HS-27A (cell line): ENCODE measurements at regions not wholly inside any gene's neighbourhood (a gene's known extent, or its start where the extent isn't known, plus 50 kb on each side); places are given as distances from the start of the nearest gene placed in this dataset.
"Not testable (repeated sequence)": the region's sequence is repeated elsewhere in the genome, so short reads cannot be mapped to it uniquely, and the experiment has no call there.

Experiments used
- DNase-seq: peaks from one replicate; pipeline ENCODE4 v3.0.0-alpha.2; 2012; ENCODE audit warnings: low read depth, missing footprints

DNA sequence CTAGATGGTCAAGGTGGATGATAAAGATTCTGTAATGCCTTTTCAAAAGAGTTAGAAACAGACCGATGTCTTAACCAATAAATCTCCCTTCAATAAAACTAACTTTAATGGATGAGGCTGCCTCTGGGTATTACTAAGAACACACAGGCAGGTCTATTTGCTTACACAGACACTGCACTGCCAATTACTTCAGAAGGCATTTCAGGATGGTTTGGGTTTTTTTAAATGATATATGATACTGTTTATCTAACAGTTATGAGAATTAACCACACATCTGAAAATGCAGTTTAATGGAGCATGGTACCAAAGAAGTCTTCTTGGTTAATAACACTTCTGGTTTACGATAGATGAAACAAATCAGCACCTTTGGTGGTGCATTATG, 367.9 kb upstream of the GRAMD2B start:
- no peak for DNase-seq

- no peak for DNase-seq
Observed at GRCh38 chr5:126056352-126056751, 366.9 kb upstream of the GRAMD2B start.

DNA sequence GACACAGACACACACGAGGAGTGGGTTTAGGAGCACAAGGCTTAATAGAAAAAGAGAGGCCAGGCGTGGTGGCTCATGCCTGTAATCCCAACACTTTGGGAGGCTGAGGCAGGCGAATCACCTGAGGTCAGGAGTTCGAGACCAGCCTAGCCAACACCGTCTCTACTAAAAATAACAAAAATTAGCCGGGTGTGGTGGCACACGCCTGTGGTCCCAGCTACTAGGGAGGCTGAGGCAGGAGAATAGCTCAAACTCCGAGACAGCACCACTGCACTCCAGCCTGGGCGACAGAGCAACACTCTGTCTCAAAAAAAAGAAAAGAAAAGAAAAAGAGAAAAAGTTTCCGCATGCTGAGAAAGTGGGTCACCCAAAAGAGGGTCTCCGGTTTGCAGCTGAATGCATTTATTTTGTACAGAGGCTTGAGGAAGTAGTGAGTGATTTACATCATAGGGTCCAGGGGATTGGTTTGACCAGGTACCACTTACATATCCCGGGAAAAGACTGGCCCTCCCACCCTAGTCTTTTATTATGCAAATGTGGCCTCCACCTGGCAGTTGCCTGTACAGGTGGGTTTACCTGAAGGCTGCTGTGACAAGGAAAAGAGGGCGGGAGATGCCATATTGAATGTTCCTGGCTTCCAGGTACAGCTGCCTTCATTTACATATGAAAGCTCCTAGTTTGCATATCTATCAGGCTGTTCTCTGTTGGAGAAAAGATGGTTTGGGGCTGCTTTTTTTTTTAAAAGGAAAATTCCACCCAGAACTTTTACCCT, 366.2 kb upstream of the GRAMD2B start:
- no peak for DNase-seq

DNA sequence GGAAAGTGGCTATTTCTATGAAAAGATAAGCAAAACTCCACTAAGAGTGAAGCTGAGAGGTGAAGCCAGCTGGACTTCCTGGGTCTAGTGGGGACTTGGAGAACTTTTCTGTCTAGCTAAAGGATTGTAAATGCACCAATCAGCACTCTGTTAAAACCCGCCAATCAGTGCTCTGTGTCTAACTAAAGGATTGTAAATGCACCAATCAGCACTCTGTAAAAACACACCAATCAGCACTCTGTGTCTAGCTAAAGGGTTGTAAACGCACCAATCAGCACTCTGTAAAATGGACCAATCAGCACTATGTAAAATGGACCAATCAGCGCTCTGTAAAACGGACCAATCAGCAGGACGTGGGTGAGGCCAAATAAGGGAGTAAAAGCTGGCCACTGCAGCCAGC, 364.8 kb upstream of the GRAMD2B start:
- DNase-seq, result not testable (repeated sequence)

GRCh38 chr5:126062398-126063221, 360.6 kb upstream of the GRAMD2B start:
- no peak for DNase-seq

DNA sequence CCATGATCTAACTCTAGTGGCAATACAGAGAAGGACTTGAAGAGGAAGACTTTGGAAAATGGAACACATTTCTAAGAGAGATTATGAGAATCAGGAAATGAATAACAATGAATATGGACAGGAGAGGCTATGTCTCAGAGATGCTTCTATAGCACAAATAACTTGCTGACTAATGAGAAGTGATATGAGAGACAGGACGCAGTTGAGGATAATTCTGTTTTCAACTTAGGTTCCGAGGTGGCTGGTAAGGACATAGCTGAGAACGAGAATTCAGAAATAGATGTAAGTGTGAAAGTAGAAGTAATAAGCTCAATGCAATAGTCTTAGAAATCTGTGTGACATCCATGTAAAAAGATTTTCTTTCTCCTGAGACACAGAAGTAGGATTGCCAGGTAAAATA, 358.1 kb upstream of the GRAMD2B start:
- no peak for DNase-seq

GRCh38 chr5:126066836-126067235, 356.4 kb upstream of the GRAMD2B start:
- DNase-seq, result no peak

DNA sequence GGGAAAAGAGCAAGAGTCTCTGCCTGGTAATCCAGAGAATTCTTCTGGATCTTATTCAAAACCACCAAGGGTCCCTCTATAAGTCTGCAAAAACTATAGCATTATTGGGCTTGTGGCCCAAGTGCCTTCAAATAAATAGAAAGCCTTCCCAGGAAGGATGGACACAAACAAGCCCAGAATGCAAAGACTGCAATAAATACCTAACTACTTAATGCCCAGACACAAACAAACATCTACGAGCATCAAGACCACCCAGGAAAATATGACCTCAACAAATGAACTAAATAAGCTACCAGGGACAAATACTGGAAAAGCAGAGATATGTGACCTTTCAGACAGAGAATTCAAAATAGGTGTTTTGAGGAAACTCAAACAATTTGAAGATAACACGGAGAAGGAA, 355.8 kb upstream of the GRAMD2B start:
- no peak for DNase-seq

DNA sequence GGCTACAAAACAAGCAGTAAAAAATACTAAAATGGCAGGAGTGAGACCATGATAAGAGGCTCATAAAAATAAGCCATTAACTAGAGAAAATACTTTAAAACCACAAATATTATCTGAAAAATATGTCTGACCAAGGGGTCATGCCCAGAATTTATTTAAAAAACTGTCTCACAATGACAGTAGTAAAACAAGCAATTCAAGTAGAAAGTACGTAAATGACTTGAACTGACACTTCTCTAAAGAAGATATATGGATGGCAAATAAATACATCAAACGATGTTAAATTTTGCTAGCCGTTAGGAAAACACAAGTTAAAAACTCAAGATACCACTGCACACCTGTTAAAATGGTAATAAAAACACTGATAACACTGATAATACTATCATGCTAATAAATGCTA, 353.9 kb upstream of the GRAMD2B start:
- DNase-seq, result no peak

DNA sequence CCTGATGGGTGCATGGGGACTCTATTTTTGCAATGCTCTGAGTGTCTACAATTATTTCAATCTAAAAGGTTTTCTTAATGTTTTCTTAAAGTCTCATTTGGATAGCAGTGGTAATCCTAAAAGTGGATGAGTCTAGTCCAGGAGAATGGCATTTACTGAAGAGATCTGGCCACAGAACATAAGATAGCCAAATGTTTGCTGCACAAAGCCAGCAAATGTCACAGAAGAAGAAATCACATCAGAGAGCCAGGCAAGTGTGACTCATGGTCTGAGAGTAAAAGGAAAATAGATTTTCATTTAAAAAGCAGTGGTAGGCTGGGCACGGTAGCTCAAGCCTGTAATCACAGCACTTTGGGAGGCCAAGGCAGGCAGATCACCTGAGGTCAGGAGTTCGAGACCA, 352.7 kb upstream of the GRAMD2B start:
- DNase-seq, result no peak

GRCh38 chr5:126074538-126074937, 348.7 kb upstream of the GRAMD2B start:
- no peak for DNase-seq

DNA sequence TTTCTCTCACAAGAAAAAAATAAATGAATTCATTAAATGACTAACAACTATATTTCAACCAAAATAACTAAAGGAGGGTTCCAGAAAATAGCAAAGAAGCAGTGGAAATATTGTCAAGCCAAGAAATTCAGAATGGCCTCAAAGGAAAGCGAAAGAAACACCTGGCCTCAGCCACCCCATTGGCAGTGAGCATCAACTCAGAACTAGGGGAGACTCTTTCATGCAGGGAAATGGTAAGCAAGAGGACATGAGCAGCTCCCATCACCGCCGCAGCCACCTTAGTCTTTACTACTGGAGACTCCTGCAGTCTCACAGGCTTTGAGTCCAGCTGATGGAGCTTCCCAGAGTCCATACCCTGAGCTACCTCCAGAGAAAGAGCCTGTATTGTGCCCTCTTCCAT, 343.9 kb upstream of the GRAMD2B start:
- DNase-seq, result no peak

GRCh38 chr5:126081209-126081608, 342.0 kb upstream of the GRAMD2B start:
- DNase-seq, result no peak

DNA sequence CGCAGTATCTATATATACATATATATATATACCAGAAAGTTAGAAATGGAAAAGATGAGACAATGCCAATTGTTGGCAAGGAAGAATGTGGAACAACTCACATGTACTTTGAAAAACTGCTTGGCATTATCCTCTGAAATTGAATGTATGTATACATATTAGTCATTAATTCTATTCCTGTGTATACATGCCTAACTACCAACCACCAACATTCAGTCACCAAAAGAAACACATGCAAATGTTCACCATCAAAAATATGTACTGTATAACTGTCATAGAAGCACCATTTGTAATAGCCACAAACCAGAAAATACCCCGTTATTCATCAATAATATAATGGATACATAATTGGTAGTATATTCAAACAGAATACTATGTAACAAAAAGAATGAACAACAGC, 330.2 kb upstream of the GRAMD2B start:
- no peak for DNase-seq

DNA sequence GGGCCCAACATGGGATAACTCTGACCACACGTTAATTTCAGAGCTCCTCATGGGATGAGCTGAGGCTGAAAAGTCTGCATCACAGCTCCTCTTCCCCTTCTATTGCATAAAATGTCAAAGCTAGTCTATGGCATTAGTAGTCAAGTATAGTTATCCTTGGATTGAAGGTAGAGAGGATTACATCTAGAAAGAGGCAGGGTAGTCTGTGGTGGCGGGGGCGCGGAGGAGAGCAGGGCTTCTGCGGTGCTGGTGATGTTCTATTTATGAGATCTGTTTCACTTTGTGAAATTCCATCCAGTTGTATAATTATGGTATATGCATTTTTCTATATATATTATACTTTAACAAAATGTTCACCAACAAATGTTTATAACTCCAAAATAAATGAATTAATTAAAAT, 329.5 kb upstream of the GRAMD2B start:
- no peak for DNase-seq

- DNase-seq, result no peak
Observed at GRCh38 chr5:126094991-126095390, 328.2 kb upstream of the GRAMD2B start.

- no peak for DNase-seq
Observed at GRCh38 chr5:126096442-126097006, 326.7 kb upstream of the GRAMD2B start.

- DNase-seq, result no peak
Observed at GRCh38 chr5:126097876-126098275, 325.3 kb upstream of the GRAMD2B start.

- DNase-seq, result no peak
Observed at GRCh38 chr5:126098330-126099017, 324.7 kb upstream of the GRAMD2B start.

DNA sequence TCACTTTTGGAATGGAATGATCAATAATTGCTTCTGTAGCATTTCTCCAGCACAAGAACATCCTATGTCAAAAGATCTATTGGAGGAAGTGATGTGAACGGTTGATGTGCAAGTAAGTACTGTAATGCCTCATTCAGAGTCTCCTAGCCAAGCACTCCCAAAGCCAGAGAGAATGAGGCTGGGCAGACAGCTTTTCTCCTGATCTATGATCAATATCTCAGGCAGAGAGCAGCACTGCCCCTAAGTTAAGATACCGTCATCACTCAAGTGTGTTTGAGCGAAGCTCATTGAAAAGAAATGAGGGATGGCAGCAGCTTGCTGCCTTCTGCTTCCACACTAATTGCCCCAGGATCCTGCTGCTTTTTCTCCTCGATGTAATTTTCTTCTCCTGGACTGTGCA, 324.1 kb upstream of the GRAMD2B start:
- no peak for DNase-seq

- DNase-seq, result no peak
Observed at GRCh38 chr5:126100767-126101166, 322.4 kb upstream of the GRAMD2B start.

DNA sequence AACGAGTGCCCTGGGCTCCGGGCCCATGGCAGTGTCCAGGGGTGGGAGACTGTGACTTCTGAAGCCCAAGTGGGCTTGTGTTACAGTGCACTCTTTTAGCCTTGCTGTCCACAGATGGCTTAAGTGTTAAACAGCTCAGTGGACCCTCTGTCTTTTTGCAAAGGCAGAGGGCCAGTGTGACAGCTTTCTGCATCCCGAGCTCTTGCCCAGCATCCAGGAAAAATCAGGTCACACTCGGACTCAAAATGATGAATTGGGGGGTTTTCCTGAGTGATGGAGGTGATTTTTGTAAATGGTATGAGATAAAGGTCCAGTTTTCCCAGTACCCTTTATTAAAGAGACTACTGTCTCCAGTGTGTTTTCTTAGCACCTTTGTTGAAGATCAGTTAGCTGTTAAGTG, 321.3 kb upstream of the GRAMD2B start:
- DNase-seq, result no peak

DNA sequence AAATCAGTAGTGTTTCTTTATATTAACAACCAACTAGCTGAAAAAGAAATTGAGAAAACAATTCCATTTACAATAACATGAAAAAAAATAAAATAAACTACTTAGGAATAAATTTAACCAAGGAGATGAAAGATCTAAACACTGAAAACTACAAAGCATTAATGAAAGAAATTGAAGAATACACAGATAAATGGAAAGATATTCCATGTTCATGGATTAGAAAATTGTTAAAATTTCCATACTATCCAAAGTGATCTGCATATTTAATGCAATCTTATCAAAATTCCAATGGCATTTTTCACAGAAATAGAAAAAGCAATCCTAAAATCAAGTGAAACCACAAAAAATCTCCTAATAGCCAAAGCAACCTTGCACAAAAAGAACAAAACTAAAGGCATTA, 320.2 kb upstream of the GRAMD2B start:
- DNase-seq, result no peak
